ENCODE measurements at regions not wholly inside any gene's neighbourhood (a gene's known extent, or its start where the extent isn't known, plus 50 kb on each side); places are given as distances from the start of the nearest gene placed in this dataset.
"Not testable (repeated sequence)": the region's sequence is repeated elsewhere in the genome, so short reads cannot be mapped to it uniquely, and the experiment has no call there.

GRCh38 chr4:18110099-18110498 is 88.5 kb upstream of the LCORL start:
- Histone ChIP-seq H3K4me1 (replicated peaks in 1 of 2) (no peaks in the 10 kb centered on the region), H3K27me3 (no peaks in the 10 kb centered on the region), H3K9me3 (replicated peaks in 1 of 3) (no peaks in the 10 kb centered on the region), H3K4me3 (no peak overlapping the region), H3K27ac (no peak overlapping the region), H3K36me3 (replicated peaks in 1 of 2) (no peaks in the 10 kb centered on the region)
- DNase-seq = no peak
- intact Hi-C loops (cut with DNase I) = no loop called here
- TF ChIP-seq POLR2A (IDR thresholded peaks at IDR 0.05) = no peak
- no peak for TF ChIP-seq CTCF (IDR thresholded peaks at IDR 0.05)
- 67 to 78% (median 71%) methylated on average over 6 of the region's 6 CpGs for WGBS, 4 donors

GRCh38 chr4:18109676-18110075 is 88.1 kb upstream of the LCORL start:
- intact Hi-C loops (cut with DNase I) = no loop called here
- no peak overlapping the region for H3K27ac ChIP-seq
- H3K36me3 ChIP-seq (replicated peaks in 1 of 2) = no peaks in the 10 kb centered on the region
- no peak for DNase-seq
- no peak overlapping the region for H3K4me3 ChIP-seq
- no peaks in the 10 kb centered on the region for H3K9me3 ChIP-seq (replicated peaks in 1 of 3)
- TF ChIP-seq CTCF (IDR thresholded peaks at IDR 0.05) = no peak
- TF ChIP-seq POLR2A (IDR thresholded peaks at IDR 0.05) = no peak
- WGBS, 4 donors = 54 to 62% (median 58%) methylated on average over 3 of the region's 3 CpGs
- no peaks in the 10 kb centered on the region for H3K27me3 ChIP-seq
- no peaks in the 10 kb centered on the region for H3K4me1 ChIP-seq (replicated peaks in 1 of 2)

GRCh38 chr4:18107848-18108528 is 86.4 kb upstream of the LCORL start:
- intact Hi-C loops (cut with DNase I); H3K4me1 ChIP-seq (replicated peaks in 1 of 2); H3K27me3 ChIP-seq; DNase-seq; H3K4me3 ChIP-seq; H3K27ac ChIP-seq; H3K36me3 ChIP-seq (replicated peaks in 1 of 2); H3K9me3 ChIP-seq (replicated peaks in 1 of 3): not testable (repeated sequence)
- WGBS, 4 donors = 76 to 84% (median 82%) methylated on average over 4 of the region's 4 CpGs

- Histone ChIP-seq H3K9me3 (replicated peaks in 1 of 3) (no peaks in the 10 kb centered on the region), H3K4me3 (no peak overlapping the region), H3K36me3 (replicated peaks in 1 of 2) (no peaks in the 10 kb centered on the region), H3K27me3 (no peaks in the 10 kb centered on the region), H3K27ac (no peak overlapping the region), H3K4me1 (replicated peaks in 1 of 2) (no peaks in the 10 kb centered on the region)
- TF ChIP-seq POLR2A (IDR thresholded peaks at IDR 0.05) = no peak
- no peak for TF ChIP-seq CTCF (IDR thresholded peaks at IDR 0.05)
- WGBS, 4 donors = 50 to 62% (median 58%) methylated on average over 5 of the region's 5 CpGs
- no peak for DNase-seq
- intact Hi-C loops (cut with DNase I) = no loop called here
Observed at GRCh38 chr4:18106620-18107019, 85.1 kb upstream of the LCORL start.

Measured in adrenal gland (tissue), 9 donors.